ENCODE measurements at regions not wholly inside any gene's neighbourhood (a gene's known extent, or its start where the extent isn't known, plus 50 kb on each side); places are given as distances from the start of the nearest gene placed in this dataset.

DNA sequence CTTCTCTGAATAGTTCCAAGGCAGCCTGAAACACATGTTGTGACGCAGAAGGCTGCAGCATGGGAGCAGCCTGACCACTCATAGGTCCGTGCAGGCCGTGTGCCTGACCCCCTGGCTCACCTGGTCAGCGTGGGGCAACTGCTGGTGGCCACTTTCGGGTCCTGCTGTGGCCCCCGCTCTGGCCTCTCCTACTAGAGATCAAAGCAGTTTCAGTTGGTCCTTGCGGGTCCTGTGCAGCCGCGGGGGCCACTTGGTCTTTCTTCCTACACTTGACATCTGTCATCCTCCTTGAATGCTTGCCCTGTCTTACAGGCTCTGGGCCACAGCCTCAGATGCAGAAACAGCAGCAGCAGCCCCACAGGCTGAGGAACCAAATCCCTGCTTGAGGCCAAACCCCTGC is 320.8 kb upstream of the ZNF32 start:
- TF ChIP-seq, protein P1, sequence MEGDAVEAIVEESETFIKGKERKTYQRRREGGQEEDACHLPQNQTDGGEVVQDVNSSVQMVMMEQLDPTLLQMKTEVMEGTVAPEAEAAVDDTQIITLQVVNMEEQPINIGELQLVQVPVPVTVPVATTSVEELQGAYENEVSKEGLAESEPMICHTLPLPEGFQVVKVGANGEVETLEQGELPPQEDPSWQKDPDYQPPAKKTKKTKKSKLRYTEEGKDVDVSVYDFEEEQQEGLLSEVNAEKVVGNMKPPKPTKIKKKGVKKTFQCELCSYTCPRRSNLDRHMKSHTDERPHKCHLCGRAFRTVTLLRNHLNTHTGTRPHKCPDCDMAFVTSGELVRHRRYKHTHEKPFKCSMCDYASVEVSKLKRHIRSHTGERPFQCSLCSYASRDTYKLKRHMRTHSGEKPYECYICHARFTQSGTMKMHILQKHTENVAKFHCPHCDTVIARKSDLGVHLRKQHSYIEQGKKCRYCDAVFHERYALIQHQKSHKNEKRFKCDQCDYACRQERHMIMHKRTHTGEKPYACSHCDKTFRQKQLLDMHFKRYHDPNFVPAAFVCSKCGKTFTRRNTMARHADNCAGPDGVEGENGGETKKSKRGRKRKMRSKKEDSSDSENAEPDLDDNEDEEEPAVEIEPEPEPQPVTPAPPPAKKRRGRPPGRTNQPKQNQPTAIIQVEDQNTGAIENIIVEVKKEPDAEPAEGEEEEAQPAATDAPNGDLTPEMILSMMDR (IDR thresholded peaks at IDR 0.05), result no peak
- Histone ChIP-seq H3K36me3 (no peaks in the 10 kb centered on the region), H3K4me3 (no peak overlapping the region), H3K4me1 (peaks cover 0 to 42% (median 14%) of the 10 kb centered on the region in 9 donors), H3K27ac (no peak overlapping the region), H3K27me3 (no peaks in the 10 kb centered on the region), H3K9me3 (no peaks in the 10 kb centered on the region)
- no peak for DNase-seq
- intact Hi-C loops (cut with DNase I), result no loop called here
- 96 to 97% methylated on average over 9 of the region's 9 CpGs for WGBS, 2 donors
- ATAC-seq, result no peak

DNA sequence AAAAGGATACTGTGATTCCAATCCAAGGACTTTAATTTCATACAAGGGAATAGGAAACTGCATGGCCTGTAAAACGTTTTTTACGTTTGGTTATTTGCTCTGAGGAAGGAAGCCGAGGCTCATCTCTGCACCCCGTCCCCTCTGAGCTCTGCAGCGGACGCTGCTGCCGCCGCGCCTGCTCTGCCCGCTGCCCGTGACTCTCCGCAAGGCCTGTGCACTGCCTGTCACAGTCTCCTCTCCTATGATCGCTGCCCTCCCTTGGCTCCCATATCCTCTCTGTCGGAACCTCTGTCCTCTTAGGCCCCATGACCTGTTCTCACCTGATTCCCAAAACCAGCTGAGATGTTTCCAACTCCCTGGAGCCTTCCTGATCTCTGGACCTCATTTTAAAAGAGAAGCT is 320.3 kb upstream of the ZNF32 start:
- ATAC-seq, result no peak
- TF ChIP-seq, protein P1 (IDR thresholded peaks at IDR 0.05), result no peak
- no peak for DNase-seq
- peaks cover 0 to 44% (median 19%) of the 10 kb centered on the region in 9 donors for H3K4me1 ChIP-seq
- no peak overlapping the region for H3K4me3 ChIP-seq
- intact Hi-C loops (cut with DNase I), result no loop called here
- 86 to 92% methylated on average over 14 of the region's 14 CpGs for WGBS, 2 donors
- no peaks in the 10 kb centered on the region for H3K36me3 ChIP-seq
- no peaks in the 10 kb centered on the region for H3K27me3 ChIP-seq
- no peaks in the 10 kb centered on the region for H3K9me3 ChIP-seq
- H3K27ac ChIP-seq, result no peak overlapping the region

DNA sequence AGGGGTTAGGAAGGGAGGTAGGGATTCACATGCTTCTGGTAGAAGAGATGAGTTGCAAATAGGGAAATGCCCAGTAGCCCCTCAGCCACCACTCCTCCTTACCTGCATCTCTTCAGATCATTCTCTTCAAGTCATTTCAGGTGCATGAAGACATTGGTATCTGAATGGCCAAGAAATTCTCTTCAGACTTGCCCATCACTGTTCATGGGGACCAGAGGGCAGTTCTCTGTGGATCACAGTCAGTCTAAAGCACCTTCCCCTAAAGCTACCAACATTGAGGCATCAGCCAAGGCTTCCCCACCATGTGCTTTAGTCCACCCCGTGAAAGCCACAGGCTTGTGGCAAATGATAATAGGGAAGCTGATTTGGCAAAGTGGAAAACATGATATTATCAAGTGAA is 319.4 kb upstream of the ZNF32 start:
- Histone ChIP-seq H3K9me3 (no peaks in the 10 kb centered on the region), H3K27me3 (no peaks in the 10 kb centered on the region), H3K4me1 (peaks cover 0 to 45% (median 21%) of the 10 kb centered on the region in 9 donors), H3K4me3 (no peak overlapping the region), H3K27ac (no peak overlapping the region), H3K36me3 (no peaks in the 10 kb centered on the region)
- DNase-seq (no peak), ATAC-seq (no peak)
- TF ChIP-seq, protein P1 (IDR thresholded peaks at IDR 0.05), result no peak
- WGBS, 2 donors, result 80 to 82% methylated on average over 1 of the region's 1 CpG
- intact Hi-C loops (cut with DNase I), result no loop called here

DNA sequence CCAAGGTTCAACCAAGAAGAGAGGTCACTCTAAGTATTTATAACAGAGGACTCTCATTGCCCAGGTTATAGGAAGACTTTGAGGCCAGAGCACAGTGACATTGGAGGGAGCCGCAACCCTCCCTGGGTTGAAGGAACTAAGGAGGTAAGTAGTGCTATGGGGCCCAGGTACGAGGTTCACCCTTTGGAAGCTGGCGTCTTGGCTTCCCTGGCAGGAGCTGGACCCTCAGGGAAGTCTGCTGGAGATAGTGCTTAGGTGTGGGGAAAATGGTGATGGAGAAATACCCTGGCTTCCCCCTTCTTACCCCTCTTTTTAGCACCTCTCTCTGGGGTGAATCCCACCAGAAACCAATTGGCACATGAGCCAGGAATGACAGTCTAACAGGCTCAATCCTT is 317.9 kb upstream of the ZNF32 start:
- 97 to 98% methylated on average over 3 of the region's 3 CpGs for WGBS, 2 donors
- Histone ChIP-seq H3K27me3 (no peaks in the 10 kb centered on the region), H3K4me1 (peaks cover 2 to 48% (median 22%) of the 10 kb centered on the region in 9 donors), H3K36me3 (no peaks in the 10 kb centered on the region), H3K27ac (peak overlapping the region in 2 of 10 donors; percentile 74 to 88), H3K4me3 (no peak overlapping the region), H3K9me3 (no peaks in the 10 kb centered on the region)
- intact Hi-C loops (cut with DNase I), result no loop called here
- TF ChIP-seq, protein P1 (IDR thresholded peaks at IDR 0.05), result no peak
- DNase-seq (no peak), ATAC-seq (no peak)

Data from heart right ventricle (tissue), 16 donors.